Hepatocyte (in vitro differentiated cells): ENCODE measurements at regions not wholly inside any gene's neighbourhood (a gene's known extent, or its start where the extent isn't known, plus 50 kb on each side); places are given as distances from the start of the nearest gene placed in this dataset.

Source experiments
- CTCF ChIP-seq: fragments of 200-600 bp; sonication (generic); IDR thresholded peaks from 2 replicates; pipeline ENCODE4 v1.5.1; 2016; ENCODE audit warnings: antibody characterized with exemption, mild to moderate bottlenecking; ENCODE audit not compliant: poor library complexity
- EZH2 ChIP-seq: fragments of 200-600 bp; sonication (generic); IDR thresholded peaks from 2 replicates; pipeline ENCODE4 v1.6.1; 2016; ENCODE audit warnings: antibody characterized with exemption, mild to moderate bottlenecking, borderline replicate concordance
- EZH2phosphoT487 ChIP-seq: fragments of 200-600 bp; sonication (generic); IDR thresholded peaks from one replicate; pipeline ENCODE4 v1.6.1; 2018; ENCODE audit warnings: antibody characterized with exemption, mild to moderate bottlenecking, low read depth, moderate library complexity; ENCODE audit not compliant: unreplicated experiment, severe bottlenecking

DNA sequence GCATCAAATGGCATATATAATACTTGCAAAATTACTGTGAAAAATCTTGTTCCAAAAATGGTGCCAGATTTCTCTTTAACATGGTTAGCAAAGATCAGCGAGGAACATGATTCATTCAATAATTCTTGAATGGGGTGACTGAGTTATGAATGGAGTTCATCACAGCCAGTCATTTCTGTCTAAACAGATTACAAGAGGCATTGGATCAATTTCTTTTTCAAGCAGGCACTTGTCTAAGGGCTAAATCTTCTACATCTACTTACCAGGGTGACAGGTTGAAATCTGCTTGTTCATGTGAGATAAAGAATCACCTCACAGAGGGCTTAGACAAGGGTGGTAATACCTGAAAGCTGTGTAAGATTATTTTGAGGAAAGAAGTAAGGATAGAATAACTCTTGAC lies 247.7 kb downstream of the ATP23 start:
- no peak for TF ChIP-seq EZH2
- no peak for TF ChIP-seq CTCF
- no peak for TF ChIP-seq EZH2phosphoT487
